Suppressor macrophage (primary cell): ENCODE measurements at regions not wholly inside any gene's neighbourhood (a gene's known extent, or its start where the extent isn't known, plus 50 kb on each side); places are given as distances from the start of the nearest gene placed in this dataset.
"Not testable (repeated sequence)": the region's sequence is repeated elsewhere in the genome, so short reads cannot be mapped to it uniquely, and the experiment has no call there.

Source experiments
- DNase-seq, 4 experiments: peaks; one replicate each; pipeline ENCODE4 v3.0.0-alpha.2; 2020 to 2022

DNA sequence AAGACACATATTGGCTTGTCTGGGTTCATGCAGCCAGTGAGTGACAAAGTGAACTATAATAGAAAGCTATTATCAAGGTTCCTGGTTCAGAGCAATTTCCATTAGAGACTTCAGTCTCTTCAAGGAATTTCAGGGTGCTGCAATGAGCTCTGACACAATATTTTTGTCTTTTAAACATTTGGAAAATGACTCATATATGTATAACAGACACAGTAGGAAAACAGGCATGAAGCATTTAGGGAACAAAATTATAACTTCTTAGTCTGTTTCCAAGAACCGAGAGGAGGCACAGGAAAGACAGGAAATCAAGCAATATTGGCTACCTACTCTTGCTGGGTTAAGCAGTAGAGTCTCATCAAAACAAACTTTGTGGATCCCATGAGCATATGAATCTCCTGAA, 170.4 kb downstream of the PTPRC start:
- peak in 1 of 4 experiments; percentile 9 for DNase-seq

GRCh38 chr1:198811449-198811848, 172.6 kb downstream of the PTPRC start:
- DNase-seq = no peak

- no peak for DNase-seq
These were observed 184.8 kb downstream of the PTPRC start for GRCh38 chr1:198823626-198824025.

DNA sequence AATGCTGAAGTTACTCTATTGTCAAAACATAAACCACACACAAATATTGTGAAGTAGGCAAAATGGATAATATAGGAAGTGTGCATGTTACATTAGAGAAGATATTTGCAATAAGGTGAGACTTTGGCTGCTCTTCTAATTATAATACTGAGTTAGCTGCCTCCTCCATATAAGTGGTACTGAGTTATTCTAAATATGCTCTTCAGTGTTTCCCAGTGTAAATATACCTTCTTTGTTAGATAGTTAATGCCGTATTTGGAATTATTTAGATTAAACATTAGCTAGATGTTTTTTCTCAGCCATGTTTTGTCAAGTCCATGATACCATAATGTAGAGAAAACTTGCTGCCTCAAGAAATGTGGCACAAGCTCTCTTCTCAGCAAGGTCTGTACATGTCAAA, 186.4 kb downstream of the PTPRC start:
- DNase-seq = no peak

DNA sequence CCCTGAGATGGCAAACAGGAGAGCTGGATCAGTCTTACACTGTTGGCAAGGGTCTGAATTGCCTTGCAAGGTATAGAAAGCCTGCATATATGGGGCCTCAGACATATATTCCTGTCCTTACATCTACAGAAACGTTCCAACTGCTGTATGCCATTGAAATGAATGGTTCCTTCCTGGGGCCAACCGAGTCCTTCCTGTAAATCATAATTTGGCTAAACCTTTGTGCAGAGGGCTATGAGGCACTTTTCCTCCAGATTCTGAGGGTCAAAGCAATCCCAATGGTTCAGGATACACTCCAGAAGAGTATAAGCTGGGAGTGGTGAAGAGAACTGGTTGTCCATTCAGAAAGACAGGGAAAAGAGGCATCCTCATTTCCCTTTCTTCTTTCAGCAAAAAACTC, 190.5 kb downstream of the PTPRC start:
- DNase-seq = no peak

DNA sequence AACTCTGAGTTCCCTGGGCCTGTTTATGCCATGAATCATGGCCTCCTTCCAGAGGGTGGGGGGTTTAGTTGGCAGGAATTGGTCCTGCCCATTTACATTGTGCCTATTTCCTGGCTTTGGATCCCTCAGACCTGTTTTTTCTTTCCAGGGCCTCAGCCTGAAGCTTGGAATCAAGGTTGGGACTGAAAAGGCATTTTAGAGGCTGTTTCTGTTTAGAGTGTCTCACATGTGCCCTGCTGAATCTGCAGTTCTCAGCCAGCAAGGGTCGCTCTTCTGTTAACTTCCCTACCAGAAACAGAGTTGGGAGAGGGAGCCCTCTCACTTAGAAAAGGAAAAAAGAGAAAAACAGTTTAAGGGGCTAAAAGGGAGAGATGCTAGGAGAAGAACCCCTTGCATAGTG, 191.1 kb downstream of the PTPRC start:
- peak in 2 of 4 experiments; percentile 12 to 26 for DNase-seq

GRCh38 chr1:198830412-198830811, 191.6 kb downstream of the PTPRC start:
- DNase-seq = no peak

- no peak for DNase-seq
These were observed 195.1 kb downstream of the PTPRC start for GRCh38 chr1:198833706-198834503.

- DNase-seq = peak in 1 of 4 experiments; percentile 7
These were observed 198.6 kb downstream of the PTPRC start for GRCh38 chr1:198837278-198838021.

DNA sequence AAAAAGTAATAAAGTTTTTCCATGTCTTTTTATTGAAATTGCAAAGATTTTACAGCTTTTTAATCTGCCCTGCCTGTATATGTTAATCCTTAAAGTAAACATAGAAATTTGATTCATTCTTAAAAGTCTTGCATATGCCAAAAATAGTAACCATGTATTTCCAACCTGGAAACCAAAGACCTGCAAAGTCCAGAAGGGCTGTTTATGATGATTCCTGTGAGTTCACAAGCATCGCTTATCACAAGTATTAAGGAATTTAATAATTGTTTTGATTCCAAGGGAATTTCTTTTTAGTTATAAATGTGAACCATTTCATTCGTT, 199.1 kb downstream of the PTPRC start:
- DNase-seq = no peak

- peak in 3 of 4 experiments; percentile 13 to 51 (median 32) for DNase-seq
These were observed 202.6 kb downstream of the PTPRC start for GRCh38 chr1:198841477-198841876.

GRCh38 chr1:198842686-198843085, 203.8 kb downstream of the PTPRC start:
- DNase-seq = no peak

DNA sequence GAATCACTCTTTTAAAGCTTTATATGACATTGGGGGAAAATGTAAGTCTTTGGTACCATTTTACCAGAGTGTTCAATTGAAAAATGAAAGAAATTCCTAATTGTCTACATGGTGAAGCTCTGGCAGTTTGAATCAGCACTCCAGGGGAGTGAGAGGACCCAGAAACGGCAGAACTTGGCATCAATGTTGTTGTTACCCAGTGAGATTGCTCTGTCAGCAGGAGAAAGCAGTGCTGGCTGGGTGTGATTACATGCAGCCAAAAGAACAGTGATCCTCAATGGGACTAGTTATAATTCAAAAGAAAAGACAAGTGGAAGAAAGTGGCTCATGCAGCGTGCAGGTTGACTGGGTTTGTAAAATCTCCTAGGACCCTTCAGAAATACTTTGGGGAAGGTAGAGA, 206.4 kb downstream of the PTPRC start:
- DNase-seq = no peak

DNA sequence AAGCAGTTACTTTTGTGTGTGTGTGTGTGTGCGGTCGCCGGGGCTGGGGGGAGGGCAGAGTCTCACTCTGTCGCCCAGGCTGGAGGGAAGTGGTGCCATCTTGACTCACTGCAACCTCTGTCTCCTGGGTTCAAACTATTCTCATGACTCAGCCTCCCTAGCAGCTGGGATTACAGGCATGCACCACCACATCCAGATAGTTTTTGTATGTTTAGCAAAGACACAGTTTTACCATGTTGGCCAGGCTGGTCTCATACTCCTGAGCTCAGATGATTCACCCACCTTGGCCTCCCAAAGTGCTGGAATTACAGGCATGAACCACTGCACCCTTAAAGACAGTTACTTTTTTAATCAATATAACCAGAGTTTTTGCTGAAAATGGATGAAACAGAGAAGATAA, 207.0 kb downstream of the PTPRC start:
- no peak for DNase-seq

- no peak for DNase-seq
These were observed 207.7 kb downstream of the PTPRC start for GRCh38 chr1:198846556-198846955.

DNA sequence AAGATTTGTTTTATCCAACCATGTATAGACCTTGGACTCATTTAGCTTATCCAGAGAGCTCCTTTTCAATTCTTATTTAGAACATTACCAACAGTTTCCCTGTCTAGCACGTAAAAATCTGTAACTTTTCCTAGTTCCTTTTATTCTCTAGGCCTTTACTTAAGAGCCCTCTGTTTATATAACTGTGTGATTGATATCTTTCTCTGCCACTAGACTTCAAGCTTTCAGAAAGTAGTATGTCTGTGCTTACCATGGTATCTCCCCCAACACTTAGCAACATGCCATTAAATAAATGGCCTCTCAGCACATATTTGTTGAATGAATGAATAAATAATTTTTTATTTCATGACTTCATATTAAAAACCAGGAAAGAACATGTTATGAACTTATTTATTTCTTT, 209.4 kb downstream of the PTPRC start:
- no peak for DNase-seq

DNA sequence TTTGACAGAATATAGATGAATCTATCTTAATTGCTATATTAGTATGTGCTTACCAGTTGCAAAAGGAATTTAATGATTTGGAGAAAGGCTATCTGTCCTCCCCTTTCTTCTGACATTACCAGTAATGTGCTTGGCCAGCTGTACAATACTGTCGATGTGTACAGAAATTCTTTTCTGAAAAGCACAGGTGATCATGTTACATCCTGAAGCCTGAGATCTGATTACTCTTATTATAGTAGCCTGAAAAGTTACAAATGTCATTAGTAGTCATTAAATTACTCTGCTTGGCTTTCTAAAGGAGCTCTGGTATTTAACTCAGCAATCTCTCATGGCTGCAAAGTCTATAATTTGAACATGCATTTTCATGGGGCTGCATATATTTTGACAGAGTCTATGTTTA, 209.8 kb downstream of the PTPRC start:
- DNase-seq = no peak

DNA sequence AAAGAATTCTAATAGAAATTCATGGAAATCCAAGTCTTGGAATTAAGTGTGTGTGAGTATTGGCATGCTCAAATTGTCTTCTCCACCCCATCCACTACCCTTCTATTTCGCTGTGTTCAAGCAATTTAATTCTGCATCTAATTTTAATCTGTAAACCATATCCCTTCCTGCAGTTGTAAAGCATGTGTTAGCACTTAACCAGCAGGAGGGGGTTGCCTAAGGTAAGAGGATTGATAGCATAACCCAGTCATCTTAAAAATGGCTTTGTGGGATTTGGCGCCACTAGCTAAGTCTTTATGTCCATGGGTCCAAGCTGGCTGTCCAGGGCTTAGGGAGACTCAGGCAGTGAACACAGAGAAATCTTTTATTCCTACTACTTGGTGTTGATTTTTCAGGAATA, 210.3 kb downstream of the PTPRC start:
- DNase-seq = no peak

GRCh38 chr1:198850196-198850595, 211.4 kb downstream of the PTPRC start:
- DNase-seq = no peak

DNA sequence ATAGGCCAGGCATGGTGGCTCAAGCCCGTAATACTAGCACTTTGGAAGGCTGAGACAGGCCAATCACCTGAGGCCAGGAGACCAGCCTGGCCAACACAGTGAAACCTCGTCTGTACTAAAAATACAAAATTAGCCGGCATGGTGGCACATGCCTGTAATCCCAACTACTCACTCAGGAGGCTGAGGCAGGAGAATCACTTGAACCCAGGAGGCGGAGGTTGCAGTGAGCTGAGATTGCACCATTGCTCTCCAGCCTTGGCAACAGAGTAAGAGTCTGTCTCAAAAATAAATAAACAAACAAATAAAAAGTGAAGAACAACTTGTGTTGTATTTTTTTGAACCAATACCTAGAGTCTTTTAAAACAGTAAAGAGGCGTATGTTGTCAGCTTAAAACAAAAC, 212.1 kb downstream of the PTPRC start:
- DNase-seq = not testable (repeated sequence)

GRCh38 chr1:198856601-198857000, 217.8 kb downstream of the PTPRC start:
- no peak for DNase-seq

GRCh38 chr1:198858033-198858432, 219.2 kb downstream of the PTPRC start:
- DNase-seq = no peak

- DNase-seq = no peak
These were observed 221.5 kb downstream of the PTPRC start for GRCh38 chr1:198860371-198860770.

- no peak for DNase-seq
These were observed 222.8 kb downstream of the PTPRC start for GRCh38 chr1:198861636-198862035.
